ENCODE measurements at regions not wholly inside any gene's neighbourhood (a gene's known extent, or its start where the extent isn't known, plus 50 kb on each side); places are given as distances from the start of the nearest gene placed in this dataset.

GRCh38 chr11:70604630-70605467, 206.5 kb downstream of the CTTN start:
- no peak for TF ChIP-seq POLR2A (IDR thresholded peaks at IDR 0.05; ENCODE audit: low read length)
- no peak for TF ChIP-seq GATA1 (IDR thresholded peaks at IDR 0.05; ENCODE audit: low read depth, low read length)

All from erythroblast (primary cell).